B cell (primary cell): ENCODE measurements at regions not wholly inside any gene's neighbourhood (a gene's known extent, or its start where the extent isn't known, plus 50 kb on each side); places are given as distances from the start of the nearest gene placed in this dataset.

ENCODE experiments used
- ATAC-seq: fragments of 200-7000 bp; cut with Tn5 transposase; one replicate; pipeline ENCODE4 v1.10.0; 2021; ENCODE audit warnings: low read depth, mild to moderate bottlenecking, moderate number of reproducible peaks, moderate library complexity
- CTCF ChIA-PET: fragments of 350-600 bp; sonication (Branson Sonifier 250); formaldehyde crosslinking; loops from one replicate; lab custom pipeline; 2021; ENCODE audit warnings: antibody characterized with exemption, inconsistent platforms; lab: Charles Lee
- POLR2A ChIA-PET: fragments of 350-600 bp; sonication (Branson Sonifier 250); formaldehyde crosslinking; loops from one replicate; lab custom pipeline; 2021; ENCODE audit warnings: antibody characterized with exemption; lab: Charles Lee
- DNase-seq: peaks from one replicate; pipeline ENCODE4 v3.0.0; 2013
- H2AFZ ChIP-seq: 2 replicates; pipeline ENCODE4 v1.6.1; 2012; ENCODE audit warnings: mild to moderate bottlenecking, low read depth, low read length; ENCODE audit not compliant: insufficient read depth, poor library complexity, severe bottlenecking
- H3K27ac ChIP-seq, 2 donors: 1 replicate in 1 of 2; 2 replicates in 1 of 2; pipeline ENCODE4 v1.5.1; 2012 to 2013; ENCODE audit warnings: low read length in 2 of 2, mild to moderate bottlenecking in 2 of 2, moderate library complexity in 1 of 2
- H3K27me3 ChIP-seq, 4 experiments: fragments of 200-600 bp in 1 of 4; sonication (generic) in 1 of 4; replicated peaks in 1 of 4; 1 replicate in 2 of 4; 2 replicates in 2 of 4; pipeline versions ENCODE4 v1.6.1 to v1.7.0; 2013 to 2016; ENCODE audit warnings: low read length in 3 of 4, mild to moderate bottlenecking in 2 of 4, mixed read lengths in 1 of 4, moderate library complexity in 1 of 4; ENCODE audit not compliant: insufficient read depth in 4 of 4, control insufficient read depth in 3 of 4; ENCODE audit errors: control extremely low read depth in 1 of 4
- H3K36me3 ChIP-seq, 2 experiments: replicated peaks in 1 of 2; 1 replicate in 1 of 2; 2 replicates in 1 of 2; pipeline versions ENCODE4 v1.6.1 to v1.7.1; 2013; ENCODE audit warnings: low read length in 1 of 2; ENCODE audit not compliant: insufficient read depth in 2 of 2, control insufficient read depth in 1 of 2; ENCODE audit errors: control extremely low read depth in 1 of 2, extremely low read depth in 1 of 2
- H3K4me1 ChIP-seq, 2 donors: fragments of 200-600 bp in 1 of 2; sonication (generic) in 1 of 2; 1 replicate in 1 of 2; 2 replicates in 1 of 2; pipeline versions ENCODE4 v1.5.1 to v1.6.1; 2013 to 2017; ENCODE audit warnings: low read length in 2 of 2; ENCODE audit not compliant: control insufficient read depth in 2 of 2, insufficient read depth in 2 of 2
- H3K4me2 ChIP-seq: replicated peaks from 2 replicates; pipeline ENCODE3; 2012; ENCODE audit warnings: mild to moderate bottlenecking, low read depth, low read length; ENCODE audit not compliant: poor library complexity, severe bottlenecking
- H3K4me3 ChIP-seq, 5 experiments: fragments of 200-600 bp in 1 of 5; sonication (generic) in 1 of 5; 1 replicate in 3 of 5; 2 replicates in 2 of 5; pipeline versions ENCODE4 v1.5.1 to v1.7.0; 2011 to 2016; ENCODE audit warnings: low read length in 4 of 5, mild to moderate bottlenecking in 4 of 5, low read depth in 2 of 5, control low read depth in 1 of 5, moderate library complexity in 1 of 5; ENCODE audit not compliant: insufficient read depth in 1 of 5; ENCODE audit errors: control extremely low read depth in 1 of 5, extremely low read depth in 1 of 5
- H3K79me2 ChIP-seq: fragments of 200-600 bp; sonication (generic); one replicate; pipeline ENCODE4 v1.6.0; 2016; ENCODE audit warnings: low read length; ENCODE audit not compliant: control insufficient read depth, insufficient read depth
- H3K9ac ChIP-seq: fragments of 200-600 bp; sonication (generic); 2 replicates; pipeline ENCODE4 v1.6.1; 2017; ENCODE audit warnings: mild to moderate bottlenecking, low read length, moderate library complexity
- H3K9me3 ChIP-seq, 3 donors: one replicate each; pipeline versions ENCODE4 v1.6.1 to v1.7.1; 2013; ENCODE audit warnings: low read length in 2 of 3; ENCODE audit not compliant: control insufficient read depth in 2 of 3, insufficient read depth in 1 of 3; ENCODE audit errors: control extremely low read depth in 1 of 3
- H4K20me1 ChIP-seq: 2 replicates; pipeline ENCODE4 v1.6.0; 2012; ENCODE audit warnings: mild to moderate bottlenecking, low read length; ENCODE audit not compliant: insufficient read depth, control insufficient read depth, poor library complexity, severe bottlenecking
- H3K27ac Mint-ChIP-seq: one replicate; pipeline ENCODE4 v1.8.0; 2021; ENCODE audit warnings: mixed read lengths
- H3K27me3 Mint-ChIP-seq: one replicate; pipeline ENCODE4 v1.8.0; 2021; ENCODE audit warnings: mixed read lengths
- H3K4me1 Mint-ChIP-seq: one replicate; pipeline ENCODE4 v1.8.0; 2021; ENCODE audit warnings: mixed read lengths
- H3K4me3 Mint-ChIP-seq: one replicate; pipeline ENCODE4 v1.8.0; 2021; ENCODE audit warnings: mixed read lengths
- H3K9me3 Mint-ChIP-seq: one replicate; pipeline ENCODE4 v1.8.0; 2022; ENCODE audit warnings: mixed read lengths; ENCODE audit not compliant: insufficient read depth
- CTCF ChIP-seq: fragments of 200-600 bp; IDR thresholded peaks from one replicate; pipeline ENCODE4 v1.8.0; 2022; ENCODE audit warnings: antibody characterized with exemption, mild to moderate bottlenecking
- EZH2 ChIP-seq: IDR thresholded peaks from 2 replicates; pipeline ENCODE4 v1.6.1; 2012; ENCODE audit warnings: borderline replicate concordance, low read depth, mild to moderate bottlenecking, moderate library complexity, low read length; ENCODE audit not compliant: insufficient read depth, poor library complexity, severe bottlenecking
- WGBS: methylation state at CpG from one replicate; pipeline ENCODE4 v1.1.5; 2013; ENCODE audit warnings: missing lambda C conversion rate; ENCODE audit not compliant: insufficient coverage; 5-methylcytosine and 5-hydroxymethylcytosine counted together
- intact Hi-C: fragments of 100-400 bp; cut with micrococcal nuclease; formaldehyde crosslinking; loops from one replicate; pipeline ENCODE4 v1.10.0; 2022

GRCh38 chr9:78383130-78383529 lies 86.2 kb downstream of the PSAT1 start:
- Histone ChIP-seq H3K4me2 (no peak overlapping the region), H3K36me3 (no peaks in the 10 kb centered on the region), H3K79me2 (no peaks in the 10 kb centered on the region), H3K9ac (no peak overlapping the region), H3K27me3 (no peaks in the 10 kb centered on the region), H3K4me1 (no peaks in the 10 kb centered on the region), H4K20me1 (no peaks in the 10 kb centered on the region), H3K9me3 (no peaks in the 10 kb centered on the region), H2AFZ (no peak overlapping the region), H3K4me3 (no peak overlapping the region), H3K27ac (no peak overlapping the region)
- ChIA-PET CTCF (no interaction called here), POLR2A (no interaction called here)
- no peaks in the 10 kb centered on the region for H3K9me3 Mint-ChIP-seq
- H3K27ac Mint-ChIP-seq = no peak overlapping the region
- H3K27me3 Mint-ChIP-seq = peaks cover 10% of the 10 kb centered on the region
- no peak for ATAC-seq
- intact Hi-C loops = no loop called here
- no peaks in the 10 kb centered on the region for H3K4me1 Mint-ChIP-seq
- DNase-seq = no peak
- 43% methylated on average over 2 of the region's 3 CpGs for WGBS
- TF ChIP-seq CTCF (no peak), EZH2 (no peak)
- H3K4me3 Mint-ChIP-seq = no peak overlapping the region

GRCh38 chr9:78386348-78386747 lies 89.4 kb downstream of the PSAT1 start:
- Mint-ChIP-seq H3K4me3 (no peak overlapping the region), H3K9me3 (no peaks in the 10 kb centered on the region), H3K4me1 (no peaks in the 10 kb centered on the region), H3K27ac (no peak overlapping the region), H3K27me3 (peaks cover 5% of the 10 kb centered on the region)
- ATAC-seq = no peak
- Histone ChIP-seq H3K4me3 (no peak overlapping the region), H2AFZ (no peak overlapping the region), H4K20me1 (no peaks in the 10 kb centered on the region), H3K27ac (no peak overlapping the region), H3K9me3 (no peaks in the 10 kb centered on the region), H3K79me2 (no peaks in the 10 kb centered on the region), H3K9ac (no peak overlapping the region), H3K27me3 (no peaks in the 10 kb centered on the region), H3K4me2 (no peak overlapping the region), H3K36me3 (no peaks in the 10 kb centered on the region), H3K4me1 (no peaks in the 10 kb centered on the region)
- DNase-seq = no peak
- no CpG with 5 or more reads among the region's 1 CpG for WGBS
- ChIA-PET CTCF (no interaction called here), POLR2A (interaction anchor here (0.6 kb wide), 1 partner anchor 102 kb away, joined by 9 read pairs; no protein-coding TSS in a partner anchor)
- TF ChIP-seq EZH2 = no peak
- intact Hi-C loops = no loop called here
